ENCODE measurements at regions not wholly inside any gene's neighbourhood (a gene's known extent, or its start where the extent isn't known, plus 50 kb on each side); places are given as distances from the start of the nearest gene placed in this dataset.

GRCh38 chr9:135353935-135354334 lies 125.6 kb upstream of the PPP1R26 start:
- peaks cover 0 to 67% (median 0%) of the 10 kb centered on the region in 4 donors for H3K27me3 ChIP-seq
- intact Hi-C loops (cut with DNase I), result no loop called here
- WGBS, result 89% methylated on average over 12 of the region's 14 CpGs
- DNase-seq (ENCODE audit: extremely low spot score), result no peak
- no peak overlapping the region for H3K4me3 ChIP-seq
- no peaks in the 10 kb centered on the region for H3K4me1 ChIP-seq
- no peak overlapping the region for H3K27ac ChIP-seq (replicated peaks in 1 of 4)
- no peaks in the 10 kb centered on the region for H3K9me3 ChIP-seq
- TF ChIP-seq EP300 (IDR thresholded peaks at IDR 0.05) (no peak), POLR2AphosphoS5 (IDR thresholded peaks at IDR 0.05) (no peak), POLR2A (IDR thresholded peaks at IDR 0.05; ENCODE audit: low read depth) (no peak), CTCF (IDR thresholded peaks at IDR 0.05) (no peak)
- no peaks in the 10 kb centered on the region for H3K36me3 ChIP-seq

GRCh38 chr9:135355521-135356011 lies 124.0 kb upstream of the PPP1R26 start:
- DNase-seq (ENCODE audit: extremely low spot score), result no peak
- no peak overlapping the region for H3K27ac ChIP-seq (replicated peaks in 1 of 4)
- TF ChIP-seq POLR2AphosphoS5 (IDR thresholded peaks at IDR 0.05), result no peak
- TF ChIP-seq POLR2A (IDR thresholded peaks at IDR 0.05; ENCODE audit: low read depth), result no peak
- TF ChIP-seq EP300 (IDR thresholded peaks at IDR 0.05), result no peak
- peaks cover 0 to 67% (median 0%) of the 10 kb centered on the region in 4 donors for H3K27me3 ChIP-seq
- no peak overlapping the region for H3K4me3 ChIP-seq
- no peaks in the 10 kb centered on the region for H3K9me3 ChIP-seq
- intact Hi-C loops (cut with DNase I), result no loop called here
- 81% methylated on average over 15 of the region's 19 CpGs for WGBS
- no peaks in the 10 kb centered on the region for H3K36me3 ChIP-seq
- H3K4me1 ChIP-seq, result no peaks in the 10 kb centered on the region

GRCh38 chr9:135356021-135356420 lies 123.6 kb upstream of the PPP1R26 start:
- no peak for TF ChIP-seq EP300 (IDR thresholded peaks at IDR 0.05)
- no peak for TF ChIP-seq CTCF (IDR thresholded peaks at IDR 0.05)
- no peak for TF ChIP-seq POLR2AphosphoS5 (IDR thresholded peaks at IDR 0.05)
- no peak for TF ChIP-seq POLR2A (IDR thresholded peaks at IDR 0.05; ENCODE audit: low read depth)
- H3K27me3 ChIP-seq, result peaks cover 0 to 67% (median 0%) of the 10 kb centered on the region in 4 donors
- no peaks in the 10 kb centered on the region for H3K36me3 ChIP-seq
- DNase-seq (ENCODE audit: extremely low spot score), result no peak
- intact Hi-C loops (cut with DNase I), result no loop called here
- H3K4me3 ChIP-seq, result no peak overlapping the region
- no peaks in the 10 kb centered on the region for H3K4me1 ChIP-seq
- 90% methylated on average over 21 of the region's 26 CpGs for WGBS
- H3K27ac ChIP-seq (replicated peaks in 1 of 4), result no peak overlapping the region
- H3K9me3 ChIP-seq, result no peaks in the 10 kb centered on the region

GRCh38 chr9:135356796-135357195 lies 122.8 kb upstream of the PPP1R26 start:
- Histone ChIP-seq H3K27ac (replicated peaks in 1 of 4) (no peak overlapping the region), H3K9me3 (no peaks in the 10 kb centered on the region), H3K36me3 (no peaks in the 10 kb centered on the region), H3K4me1 (no peaks in the 10 kb centered on the region), H3K4me3 (no peak overlapping the region), H3K27me3 (peaks cover 0 to 60% (median 0%) of the 10 kb centered on the region in 4 donors)
- intact Hi-C loops (cut with DNase I), result no loop called here
- no peak for TF ChIP-seq EP300 (IDR thresholded peaks at IDR 0.05)
- no peak for TF ChIP-seq POLR2A (IDR thresholded peaks at IDR 0.05; ENCODE audit: low read depth)
- no peak for TF ChIP-seq POLR2AphosphoS5 (IDR thresholded peaks at IDR 0.05)
- TF ChIP-seq CTCF (IDR thresholded peaks at IDR 0.05), result no peak
- WGBS, result 67% methylated on average over 3 of the region's 5 CpGs
- DNase-seq (ENCODE audit: extremely low spot score), result no peak

- intact Hi-C loops (cut with DNase I), result no loop called here
- Histone ChIP-seq H3K4me3 (no peak overlapping the region), H3K27ac (replicated peaks in 1 of 4) (no peak overlapping the region), H3K4me1 (no peaks in the 10 kb centered on the region), H3K27me3 (peaks cover 0 to 58% (median 0%) of the 10 kb centered on the region in 4 donors), H3K9me3 (no peaks in the 10 kb centered on the region), H3K36me3 (no peaks in the 10 kb centered on the region)
- WGBS, result 62% methylated on average over 14 of the region's 24 CpGs
- TF ChIP-seq POLR2AphosphoS5 (IDR thresholded peaks at IDR 0.05) (no peak), POLR2A (IDR thresholded peaks at IDR 0.05; ENCODE audit: low read depth) (no peak), CTCF (IDR thresholded peaks at IDR 0.05) (no peak), EP300 (IDR thresholded peaks at IDR 0.05) (no peak)
- no peak for DNase-seq (ENCODE audit: extremely low spot score)
Measured at GRCh38 chr9:135357863-135358551, 121.6 kb upstream of the PPP1R26 start.
